HG02623 (cell line): ENCODE measurements at regions not wholly inside any gene's neighbourhood (a gene's known extent, or its start where the extent isn't known, plus 50 kb on each side); places are given as distances from the start of the nearest gene placed in this dataset.

Experiments
- ATAC-seq: cut with Tn5 transposase; IDR thresholded peaks from one replicate; pipeline ENCODE4 v1.9.1; 2021; ENCODE audit warnings: moderate library complexity; ENCODE audit not compliant: unreplicated experiment

DNA sequence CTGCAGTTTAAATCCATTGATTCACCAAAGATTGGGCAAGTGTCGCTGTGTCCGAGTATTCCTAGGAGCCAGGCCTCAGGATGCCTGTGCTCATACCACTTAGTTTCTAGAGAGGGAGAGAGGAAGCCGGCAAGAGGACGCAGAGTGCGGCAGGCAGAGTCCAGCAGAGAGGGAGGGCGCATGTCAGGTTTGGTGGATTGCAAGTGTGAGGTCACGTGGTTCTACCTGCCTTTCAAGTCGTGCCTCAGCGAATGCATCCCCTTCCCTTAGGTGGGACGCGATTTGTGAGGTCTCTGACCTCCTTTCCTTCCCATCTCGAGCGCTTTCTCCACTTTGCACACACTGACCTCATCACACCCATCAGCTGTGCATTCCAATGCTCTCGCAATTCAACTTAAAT lies 188.1 kb downstream of the TMEM18 start:
- no peak for ATAC-seq

DNA sequence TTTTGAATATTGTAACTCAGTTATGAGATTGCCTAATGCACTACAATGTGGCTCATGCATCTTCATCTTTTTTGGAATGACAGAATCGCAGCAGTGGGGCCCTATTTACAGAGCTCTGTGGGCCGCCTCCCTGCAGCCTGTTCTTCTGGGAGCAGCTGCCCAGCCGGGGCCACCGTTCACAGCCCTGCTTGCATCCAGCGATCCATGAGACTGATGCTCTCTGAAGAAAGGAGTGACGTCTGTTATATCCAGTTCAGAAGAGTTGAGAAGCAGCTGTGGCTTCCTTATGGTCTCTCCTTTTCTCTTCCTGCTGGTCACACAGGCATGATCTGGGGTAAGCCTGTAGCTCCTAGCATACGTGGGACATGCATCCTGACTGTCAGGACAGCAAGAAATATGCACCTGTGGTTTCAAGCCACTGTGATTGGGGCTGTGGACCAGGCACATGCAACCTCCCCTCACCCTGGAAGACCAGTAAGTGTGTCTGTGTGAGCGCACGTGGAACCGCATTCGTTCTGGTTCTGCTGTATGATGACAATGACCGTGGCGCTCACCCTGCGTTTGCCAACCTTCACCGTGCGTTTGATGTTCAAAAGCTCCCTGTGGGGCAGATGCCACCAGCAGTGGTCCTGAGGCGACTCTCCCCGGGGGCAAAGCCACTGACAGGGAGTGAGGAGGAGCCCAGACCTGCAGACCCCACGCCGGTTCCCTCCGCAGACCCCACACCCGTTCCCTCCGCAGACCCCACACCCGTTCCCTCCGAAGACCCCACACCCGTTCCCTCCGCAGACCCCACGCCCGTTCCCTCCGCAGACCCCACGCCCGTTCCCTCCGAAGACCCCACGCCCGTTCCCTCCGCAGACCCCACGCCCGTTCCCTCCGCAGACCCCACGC lies 189.8 kb downstream of the TMEM18 start:
- ATAC-seq: no peak

DNA sequence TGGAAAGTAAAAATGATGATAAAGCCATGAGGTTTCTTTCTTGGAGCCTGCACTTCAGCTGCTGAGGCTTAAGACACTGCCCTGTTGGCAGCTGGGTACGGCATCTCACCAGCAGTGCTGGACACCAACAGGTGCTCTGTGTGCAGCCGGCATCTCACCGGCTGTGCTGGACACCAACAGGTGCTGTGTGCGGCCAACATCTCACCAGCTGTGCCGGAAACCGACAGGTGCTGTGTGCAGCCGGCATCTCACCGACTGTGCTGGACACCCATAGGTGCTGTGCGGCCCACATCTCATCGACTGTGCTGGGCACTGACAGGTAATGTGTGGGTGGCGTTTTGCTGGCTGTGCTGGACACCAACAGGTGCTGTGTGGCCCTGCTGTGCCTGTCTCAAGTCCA lies 190.8 kb downstream of the TMEM18 start:
- ATAC-seq: no peak

DNA sequence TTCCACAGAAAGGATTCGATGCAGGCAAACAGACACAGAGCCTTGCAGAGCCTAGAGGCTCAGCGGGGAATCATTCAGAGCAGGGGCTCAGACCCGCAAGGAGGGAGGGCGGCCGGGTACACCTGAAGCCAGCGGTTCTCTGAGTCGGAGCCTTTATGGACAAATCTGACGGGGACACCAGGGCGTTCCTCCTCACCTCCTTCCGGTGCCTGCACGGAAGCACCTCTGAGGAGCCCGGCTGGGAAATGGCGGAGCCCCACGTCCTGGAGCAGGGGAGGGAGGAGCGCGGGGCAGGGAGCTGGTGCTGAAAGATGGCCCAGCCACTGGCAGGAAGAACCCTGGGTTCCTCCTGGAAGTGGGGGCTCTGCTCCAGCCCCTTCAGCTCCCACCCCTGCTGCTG lies 193.5 kb upstream of the ALKAL2 start:
- no peak for ATAC-seq

DNA sequence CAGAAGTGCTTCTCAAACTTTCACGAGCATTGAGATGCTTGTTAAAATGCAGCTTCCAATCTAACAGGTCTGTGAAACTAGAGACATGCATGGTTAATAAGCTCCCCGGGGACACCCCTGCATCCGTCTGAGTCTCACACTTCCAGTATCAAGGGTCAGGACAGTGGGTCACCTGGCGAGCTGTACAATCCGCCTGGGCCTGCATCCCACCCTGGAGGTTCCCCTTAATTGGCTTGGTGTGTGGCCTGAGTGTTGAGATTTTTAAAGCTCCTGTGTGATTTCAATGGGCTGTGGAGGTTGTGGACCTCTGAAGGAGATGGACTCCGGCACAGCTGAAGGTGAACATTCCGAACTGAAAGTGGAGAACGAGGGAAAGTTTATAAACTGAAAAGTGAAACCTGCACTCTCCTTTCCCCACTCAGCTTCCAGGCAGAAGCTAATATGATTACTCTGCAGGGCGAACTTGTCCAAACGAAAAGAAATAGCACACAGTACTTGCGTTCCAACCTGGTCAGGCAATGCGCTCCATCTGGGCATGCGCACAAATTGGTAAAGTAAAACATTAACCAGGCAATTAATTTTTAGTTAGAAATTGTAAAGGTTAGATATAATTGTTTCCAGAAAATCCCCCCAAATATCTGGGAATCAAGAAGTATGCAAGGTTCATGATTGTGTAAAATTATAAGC lies 191.7 kb upstream of the ALKAL2 start:
- ATAC-seq: no peak

DNA sequence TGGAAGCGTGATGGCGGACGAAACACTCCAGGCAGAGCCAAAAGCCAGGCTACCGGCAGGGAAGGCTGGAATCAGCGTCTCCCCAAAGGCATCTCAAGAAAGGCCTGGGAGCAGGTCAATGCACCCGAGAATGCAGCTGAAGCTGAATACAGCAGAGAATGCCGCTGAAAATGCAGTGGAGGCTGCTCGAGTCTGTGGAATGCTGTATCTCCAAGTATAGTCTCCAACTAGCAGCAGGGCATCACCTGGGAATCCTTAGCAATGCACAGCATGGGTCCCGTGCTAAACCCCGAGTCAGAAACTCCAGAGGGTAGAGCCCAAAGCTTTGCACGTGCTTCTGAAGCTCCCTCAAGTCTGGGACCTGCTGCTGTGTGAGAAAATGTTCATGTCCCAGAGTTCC lies 191.1 kb upstream of the ALKAL2 start:
- ATAC-seq: no peak

DNA sequence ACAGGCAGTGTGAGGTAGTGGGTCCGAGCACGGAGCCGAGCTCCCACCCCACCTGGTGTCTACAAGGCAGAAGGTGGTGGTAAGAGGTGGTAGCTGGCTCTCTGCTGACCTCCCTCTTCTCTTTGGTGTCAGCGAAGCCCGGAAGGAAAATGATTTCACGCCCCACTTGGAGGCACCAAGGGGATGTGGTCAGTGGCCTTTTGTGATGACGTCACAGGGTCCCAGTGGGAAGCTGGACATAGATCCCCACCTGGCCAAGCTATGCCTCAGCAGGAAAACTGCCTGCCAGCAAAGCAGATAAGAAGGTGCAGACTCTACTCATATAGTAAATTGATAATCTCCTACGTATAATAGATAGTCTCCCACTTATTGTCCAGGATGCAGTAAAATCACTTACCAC lies 183.7 kb upstream of the ALKAL2 start:
- ATAC-seq: no peak

DNA sequence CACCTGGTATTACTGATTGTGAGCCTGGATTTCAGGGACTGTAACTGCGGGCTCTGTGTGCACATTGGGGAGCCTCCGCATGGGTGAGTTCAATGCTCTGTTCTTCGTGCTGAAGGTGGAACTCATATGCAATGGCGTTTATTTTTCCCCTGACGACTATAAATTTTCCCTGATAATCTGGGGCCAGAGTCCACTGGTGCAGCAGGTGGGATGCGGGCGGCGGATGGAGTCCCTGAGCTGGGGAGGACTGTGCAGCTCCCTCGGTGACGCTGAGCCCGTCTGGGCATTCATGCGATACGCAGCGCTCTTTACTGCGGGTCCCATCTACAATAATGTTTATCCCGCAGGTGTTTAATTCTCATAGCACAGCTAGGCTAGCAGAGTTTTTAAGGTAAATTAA lies 181.6 kb upstream of the ALKAL2 start:
- no peak for ATAC-seq

DNA sequence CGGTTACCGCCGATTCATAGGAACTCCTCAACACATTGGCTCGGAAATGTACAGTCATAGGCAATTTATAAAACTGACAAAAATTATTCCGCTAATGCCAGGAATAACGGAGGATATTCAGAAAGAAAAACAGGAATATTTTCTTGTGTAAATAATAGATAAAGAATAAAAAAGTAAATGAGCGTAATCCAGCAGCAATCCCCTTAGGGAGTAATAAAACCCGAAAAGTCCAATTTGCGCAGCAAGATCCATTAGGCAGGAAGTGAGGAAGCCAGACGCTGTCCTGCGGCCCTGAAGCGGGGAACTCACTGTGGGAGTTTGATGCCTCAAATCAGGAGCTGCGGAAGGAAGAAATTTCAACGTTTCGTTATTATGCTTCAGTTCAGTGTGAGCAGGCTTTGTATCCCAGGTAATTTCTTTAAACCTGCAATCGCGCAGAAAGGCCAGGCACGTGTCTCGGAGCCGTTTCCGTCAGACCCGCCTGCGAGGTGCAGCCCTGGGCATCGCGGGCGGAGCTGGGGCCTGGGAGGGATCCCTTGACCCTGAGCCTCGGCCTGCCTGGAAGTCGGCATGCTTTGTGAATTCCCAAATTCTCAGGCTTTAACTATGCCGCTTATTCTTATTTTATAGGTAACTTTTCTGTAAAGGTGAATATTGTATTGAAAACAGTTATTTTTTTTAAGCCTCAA lies 180.9 kb upstream of the ALKAL2 start:
- ATAC-seq: no peak

DNA sequence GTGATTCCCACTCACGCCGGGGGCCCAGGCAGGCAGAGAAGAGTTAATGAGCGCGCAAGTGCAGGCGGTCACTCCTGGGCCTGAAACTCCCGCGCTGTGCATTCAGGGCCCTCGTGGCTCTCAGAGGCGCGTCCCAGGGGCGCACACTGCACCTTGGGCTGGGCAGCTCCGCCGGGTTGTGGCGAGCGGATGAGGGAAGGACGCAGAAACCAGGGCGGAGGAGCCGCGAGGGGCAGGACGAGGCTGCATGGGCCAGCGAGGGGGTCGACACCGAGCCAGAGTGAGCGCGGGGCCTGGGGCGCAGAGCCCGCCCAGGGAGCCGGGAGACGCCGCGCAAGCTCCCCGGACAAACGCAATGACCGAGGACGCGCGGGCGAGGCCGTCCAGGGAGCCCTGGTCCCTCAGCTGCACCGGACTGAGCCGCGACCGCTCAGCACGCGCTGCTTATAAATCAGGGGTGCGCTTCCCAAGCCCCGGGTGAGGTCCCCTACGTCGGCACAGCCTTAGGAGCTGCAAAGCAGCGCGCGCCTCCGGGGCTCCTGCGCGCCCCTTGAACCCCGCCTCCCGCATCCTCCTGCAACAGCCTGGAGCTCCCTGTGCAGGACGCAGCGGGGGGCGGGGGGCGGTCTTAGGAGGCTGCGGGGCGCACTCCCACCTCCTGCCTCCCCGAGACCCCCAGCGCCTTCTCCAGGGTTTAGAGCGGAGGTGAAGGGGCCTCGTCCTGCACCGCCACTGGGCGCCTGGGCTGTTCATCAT lies 180.2 kb upstream of the ALKAL2 start:
- ATAC-seq: no peak

DNA sequence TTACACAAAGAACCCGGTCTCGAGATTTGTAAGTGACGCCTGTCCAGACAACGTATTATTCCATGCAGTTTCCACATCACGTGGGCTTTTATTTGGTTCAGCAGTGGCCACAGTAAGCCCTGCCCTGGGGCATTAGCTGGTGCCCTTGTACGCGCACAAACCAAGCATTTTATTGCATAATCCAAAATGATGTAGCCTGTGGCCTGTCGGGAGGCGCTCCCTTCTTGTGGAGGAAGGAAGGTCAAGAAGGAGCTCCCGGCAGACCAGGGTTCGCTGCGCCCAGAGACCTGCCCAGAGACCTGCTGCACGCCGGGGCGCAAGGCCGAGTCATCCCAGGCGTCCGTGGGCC lies 179.6 kb upstream of the ALKAL2 start:
- no peak for ATAC-seq

DNA sequence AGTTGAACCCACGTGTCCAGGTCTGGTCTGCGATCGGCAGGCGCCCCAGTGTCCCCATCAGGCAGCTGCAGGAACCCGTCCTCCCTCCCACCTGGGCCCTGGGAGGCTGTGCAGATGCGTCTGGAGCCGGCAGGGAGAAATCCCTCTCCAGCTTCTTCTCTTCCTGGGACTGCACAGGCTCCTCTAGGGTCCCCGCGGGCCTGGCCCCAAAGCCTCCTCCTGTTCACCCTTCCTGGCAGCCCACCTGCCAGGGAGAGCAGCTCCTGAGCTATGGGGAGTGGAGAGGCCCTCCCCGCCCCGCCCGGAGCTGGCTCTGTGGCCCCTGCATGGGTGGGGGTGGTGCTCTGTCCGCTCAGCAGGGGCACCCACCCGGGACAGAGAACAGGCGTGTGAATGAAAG lies 179.2 kb upstream of the ALKAL2 start:
- no peak for ATAC-seq

DNA sequence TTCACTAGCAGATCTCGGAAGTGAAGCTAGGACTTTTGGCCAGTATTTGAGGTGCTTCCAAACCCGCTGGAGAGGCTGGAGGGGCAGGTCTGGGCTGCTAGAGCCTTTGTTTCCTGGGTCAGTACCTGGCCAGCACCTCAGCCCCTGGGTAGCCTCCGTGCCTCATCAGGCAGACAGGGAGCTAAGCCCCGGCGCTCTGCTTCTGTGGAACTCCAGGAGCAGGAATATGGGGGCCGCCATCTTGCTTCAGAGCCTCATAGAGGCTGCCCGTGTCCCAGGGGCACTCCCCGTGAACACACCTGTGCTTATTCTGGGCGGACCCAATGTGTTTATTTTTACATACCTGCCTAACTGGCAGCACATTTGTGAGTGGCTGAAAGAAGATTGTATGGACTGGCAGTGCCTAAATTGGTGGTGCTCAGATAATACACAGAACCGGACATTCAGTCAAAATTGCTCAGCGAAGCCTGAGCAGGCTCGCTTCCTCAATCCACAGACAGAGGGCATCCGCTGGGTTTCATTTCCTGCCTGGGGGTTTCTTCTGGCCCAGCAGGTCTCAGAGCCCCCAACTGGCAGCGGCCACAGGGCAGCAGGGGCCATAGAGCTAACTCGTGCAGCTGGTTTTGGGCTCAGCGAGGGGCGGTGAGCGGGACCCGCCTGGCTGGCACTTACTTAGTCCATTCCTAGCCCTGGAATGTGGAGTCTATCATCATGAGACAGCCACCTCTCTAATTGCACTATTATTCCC lies 176.8 kb upstream of the ALKAL2 start:
- ATAC-seq: no peak

DNA sequence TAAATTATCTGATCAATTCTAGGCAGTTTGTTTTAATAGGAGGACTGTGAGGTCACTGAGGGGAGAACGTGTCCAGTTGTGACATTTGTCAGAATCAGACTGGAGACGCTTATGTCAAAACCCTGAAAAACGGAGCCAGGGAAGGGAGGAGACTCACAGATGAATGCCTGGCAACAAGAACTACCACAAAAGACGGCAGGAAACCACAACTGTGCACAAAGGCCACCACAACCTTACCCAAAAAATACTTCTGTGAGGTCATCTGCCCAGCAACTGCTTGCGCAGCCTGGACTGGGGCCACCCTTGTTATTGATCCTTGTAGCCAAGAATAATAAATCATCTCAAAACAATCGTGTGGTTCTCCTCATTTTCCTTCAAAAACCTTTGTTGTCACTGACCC lies 173.0 kb upstream of the ALKAL2 start:
- ATAC-seq: no peak

DNA sequence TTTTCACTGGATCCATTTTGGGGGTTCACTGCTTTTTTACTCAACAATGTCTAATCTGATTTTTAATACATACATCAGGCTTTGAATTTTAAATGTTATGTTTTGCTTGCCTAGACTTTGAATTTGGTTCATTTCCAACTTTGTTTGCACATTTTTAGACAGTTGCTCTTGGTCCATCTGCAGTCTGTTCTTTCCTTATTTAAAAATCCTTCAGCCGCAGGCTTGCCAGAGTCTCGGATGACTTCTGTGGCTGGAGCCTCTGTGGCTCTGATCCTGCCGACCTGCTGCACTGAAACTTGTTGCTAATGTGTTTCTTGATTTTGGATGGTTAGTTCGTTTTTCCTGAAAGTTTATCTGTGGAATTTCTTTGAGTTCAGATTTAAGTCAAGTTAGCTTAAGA lies 172.0 kb upstream of the ALKAL2 start:
- no peak for ATAC-seq

DNA sequence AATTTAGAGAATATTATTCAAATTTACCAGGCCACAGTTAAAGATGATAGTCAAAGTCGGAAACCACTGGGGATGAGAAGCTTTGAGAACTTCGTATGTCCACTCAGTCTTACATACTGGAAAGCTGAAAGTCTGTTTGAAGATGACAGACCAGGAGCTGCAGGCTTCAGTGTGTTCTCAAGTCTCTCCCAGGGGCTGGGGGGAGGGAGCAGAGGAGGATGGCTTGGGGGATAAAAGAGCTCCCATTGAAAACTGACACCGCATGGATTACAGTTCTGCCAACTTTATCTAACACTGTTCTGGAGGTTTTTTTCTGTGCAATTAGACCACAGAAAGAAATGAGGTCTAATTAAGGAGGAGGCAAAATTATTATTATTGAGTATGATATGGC lies 170.5 kb upstream of the ALKAL2 start:
- no peak for ATAC-seq

DNA sequence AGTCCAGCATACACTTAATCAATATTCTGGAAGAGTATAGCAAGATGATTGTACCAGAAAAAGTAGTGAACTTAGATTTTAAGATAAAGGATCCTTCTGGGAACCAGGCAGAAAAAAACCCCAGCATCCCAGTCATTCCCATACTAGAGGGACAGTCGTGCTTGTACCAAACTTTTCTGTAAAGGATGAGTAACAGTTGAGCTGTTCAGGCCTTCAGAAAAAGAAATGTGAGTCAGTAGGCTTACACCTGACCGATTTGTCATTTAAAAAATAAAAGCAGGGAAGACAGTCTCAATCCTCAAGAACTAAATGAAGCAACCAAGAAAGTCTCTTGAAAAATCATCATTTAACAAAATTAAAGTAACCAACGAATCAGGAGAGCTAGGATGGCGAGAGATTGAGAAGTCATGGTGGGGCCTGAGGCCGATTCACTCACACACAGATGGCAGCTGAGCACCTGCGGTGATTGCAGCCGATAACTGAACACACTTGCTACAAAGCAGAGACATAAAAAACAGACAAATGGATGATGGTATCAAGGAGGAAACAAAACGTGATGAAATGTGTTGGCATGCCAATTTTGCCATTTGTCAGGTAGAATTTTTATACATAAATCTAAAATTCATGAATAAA lies 170.0 kb upstream of the ALKAL2 start:
- no peak for ATAC-seq

DNA sequence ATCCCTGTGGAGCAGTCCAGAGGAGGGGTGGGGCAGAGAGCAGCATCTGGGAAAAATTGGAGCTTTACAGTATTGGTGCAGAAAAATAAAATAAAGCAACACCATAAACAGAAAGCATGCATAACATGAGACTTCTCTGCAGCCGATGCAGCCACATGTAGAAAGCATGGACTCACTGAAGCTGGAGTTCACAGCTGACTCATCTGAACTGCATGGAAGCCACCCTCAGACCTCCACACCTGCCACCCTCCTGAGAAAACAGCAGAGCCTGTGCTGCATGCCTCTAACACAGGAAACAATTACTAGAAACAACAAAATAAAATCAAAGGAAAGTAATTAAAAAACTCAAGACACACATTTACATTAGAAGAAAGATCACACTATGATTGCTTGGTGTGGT lies 169.4 kb upstream of the ALKAL2 start:
- ATAC-seq: no peak

DNA sequence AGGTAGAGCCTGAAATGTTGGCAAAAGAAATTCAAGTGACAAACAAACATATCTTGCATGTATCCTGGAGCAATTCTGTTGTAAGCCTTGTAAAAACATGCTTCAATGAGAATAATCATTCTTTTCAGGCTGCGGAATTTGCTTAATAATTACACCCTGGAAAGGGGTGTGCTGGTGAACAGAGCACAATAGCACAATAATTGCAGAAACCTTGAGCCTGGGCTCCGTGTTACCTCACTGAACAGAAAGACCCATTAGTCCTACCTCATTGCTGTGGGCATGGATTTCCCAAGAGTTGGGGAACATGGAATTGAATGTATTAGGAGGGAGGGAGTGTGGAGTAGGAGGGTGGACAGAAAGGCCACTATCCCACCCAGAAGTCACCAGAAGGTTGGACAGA lies 168.0 kb upstream of the ALKAL2 start:
- no peak for ATAC-seq

DNA sequence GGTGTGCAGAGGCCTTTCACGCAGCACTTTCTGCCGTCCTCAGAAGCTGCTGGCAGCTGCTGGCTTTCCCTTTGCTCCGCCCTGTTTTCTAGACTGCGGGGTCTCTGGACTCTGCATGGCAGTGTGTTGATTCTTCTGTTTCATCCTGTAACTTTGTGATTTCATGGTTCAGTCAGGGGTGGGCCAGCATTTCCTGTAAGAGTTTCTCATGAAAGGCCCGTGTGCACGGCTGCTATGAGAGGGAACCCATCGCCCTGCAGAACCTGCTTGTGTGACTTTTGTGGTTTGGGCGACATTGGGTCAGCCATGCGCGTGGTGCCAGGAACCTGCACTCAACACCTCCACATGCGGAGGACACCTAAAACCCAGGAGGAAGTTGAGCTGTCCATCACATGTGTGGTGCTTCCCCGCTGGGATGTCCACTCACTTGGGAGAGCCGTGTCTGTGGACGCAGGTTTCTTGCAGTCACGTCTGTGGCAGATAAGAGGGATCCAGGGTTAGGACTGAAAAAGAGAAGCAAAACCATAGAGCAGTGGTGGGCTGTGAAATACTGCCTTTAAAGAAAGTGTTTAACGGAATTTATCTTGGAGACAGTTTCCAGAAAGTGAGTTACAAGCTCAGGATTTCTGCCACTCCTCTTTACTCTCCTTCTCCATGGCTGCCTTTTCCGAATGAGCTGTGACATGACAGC lies 167.3 kb upstream of the ALKAL2 start:
- ATAC-seq: no peak
